ENCODE measurements at regions not wholly inside any gene's neighbourhood (a gene's known extent, or its start where the extent isn't known, plus 50 kb on each side); places are given as distances from the start of the nearest gene placed in this dataset.
"Not testable (repeated sequence)": the region's sequence is repeated elsewhere in the genome, so short reads cannot be mapped to it uniquely, and the experiment has no call there.

DNA sequence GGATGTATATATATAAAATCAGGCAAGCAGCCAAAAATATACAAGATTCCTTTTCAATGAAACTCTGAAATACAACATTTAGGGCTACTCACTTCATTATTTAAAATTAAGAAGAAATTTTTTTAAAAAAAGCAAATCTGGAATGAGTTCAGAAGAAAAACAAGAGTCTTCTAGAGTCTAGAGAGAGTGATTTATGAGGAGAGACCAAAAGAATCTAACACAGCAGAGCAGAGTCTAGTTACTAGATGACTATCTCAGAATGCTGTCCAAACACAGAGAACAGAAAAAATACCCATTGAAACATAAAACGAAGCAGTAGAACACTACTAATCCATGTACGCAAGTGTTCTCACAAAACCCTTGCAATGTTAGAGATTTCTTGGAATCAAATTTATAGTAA lies 275.2 kb upstream of the CBLB start:
- no peaks in the 10 kb centered on the region for H3K27me3 ChIP-seq (ENCODE audit: control insufficient read depth in 4 of 4, insufficient read depth in 4 of 4, low read length in 3 of 4)
- H3K9ac ChIP-seq (ENCODE audit: low read depth in 1 of 2, low read length in 2 of 2), result no peak overlapping the region
- no peak for DNase-seq (ENCODE audit: low spot score)
- 88% methylated on average over 2 of the region's 2 CpGs for WGBS
- H3K9me3 ChIP-seq (ENCODE audit: control insufficient read depth in 4 of 4, low read length in 3 of 4), result no peaks in the 10 kb centered on the region
- no peaks in the 10 kb centered on the region for H3K36me3 ChIP-seq (ENCODE audit: control insufficient read depth in 4 of 4, insufficient read depth in 3 of 4, low read depth in 1 of 4, low read length in 3 of 4)
- no peaks in the 10 kb centered on the region for H3K4me1 ChIP-seq (ENCODE audit: control insufficient read depth in 4 of 4, insufficient read depth in 4 of 4, low read length in 3 of 4)
- no peak overlapping the region for H3K27ac ChIP-seq (ENCODE audit: low read depth in 1 of 2, low read length in 2 of 2)
- H3K4me3 ChIP-seq (ENCODE audit: low read depth in 1 of 3, low read length in 3 of 3), result no peak overlapping the region
- no peak for TF ChIP-seq RAD21 (IDR thresholded peaks at IDR 0.05)
- TF ChIP-seq, protein P1, sequence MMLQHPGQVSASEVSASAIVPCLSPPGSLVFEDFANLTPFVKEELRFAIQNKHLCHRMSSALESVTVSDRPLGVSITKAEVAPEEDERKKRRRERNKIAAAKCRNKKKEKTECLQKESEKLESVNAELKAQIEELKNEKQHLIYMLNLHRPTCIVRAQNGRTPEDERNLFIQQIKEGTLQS (IDR thresholded peaks at IDR 0.05), result no peak
- no peak for TF ChIP-seq ZBTB33 (IDR thresholded peaks at IDR 0.05)

GRCh38 chr3:106148440-106149082 lies 279.7 kb upstream of the CBLB start:
- not testable (repeated sequence) for H3K9me3 ChIP-seq (ENCODE audit: control insufficient read depth in 4 of 4, low read length in 3 of 4); H3K27ac ChIP-seq (ENCODE audit: low read depth in 1 of 2, low read length in 2 of 2); H3K4me1 ChIP-seq (ENCODE audit: control insufficient read depth in 4 of 4, insufficient read depth in 4 of 4, low read length in 3 of 4); H3K4me3 ChIP-seq (ENCODE audit: low read depth in 1 of 3, low read length in 3 of 3); H3K36me3 ChIP-seq (ENCODE audit: control insufficient read depth in 4 of 4, insufficient read depth in 3 of 4, low read depth in 1 of 4, low read length in 3 of 4); DNase-seq (ENCODE audit: low spot score); H3K27me3 ChIP-seq (ENCODE audit: control insufficient read depth in 4 of 4, insufficient read depth in 4 of 4, low read length in 3 of 4); H3K9ac ChIP-seq (ENCODE audit: low read depth in 1 of 2, low read length in 2 of 2)
- 95% methylated on average over 28 of the region's 28 CpGs for WGBS

GRCh38 chr3:106157411-106157810 lies 288.6 kb upstream of the CBLB start:
- Histone ChIP-seq H3K4me3 (ENCODE audit: low read depth in 1 of 3, low read length in 3 of 3) (no peak overlapping the region), H3K27me3 (ENCODE audit: control insufficient read depth in 4 of 4, insufficient read depth in 4 of 4, low read length in 3 of 4) (no peaks in the 10 kb centered on the region), H3K36me3 (ENCODE audit: control insufficient read depth in 4 of 4, insufficient read depth in 3 of 4, low read depth in 1 of 4, low read length in 3 of 4) (no peaks in the 10 kb centered on the region), H3K9ac (ENCODE audit: low read depth in 1 of 2, low read length in 2 of 2) (no peak overlapping the region), H3K4me1 (ENCODE audit: control insufficient read depth in 4 of 4, insufficient read depth in 4 of 4, low read length in 3 of 4) (no peaks in the 10 kb centered on the region), H3K9me3 (ENCODE audit: control insufficient read depth in 4 of 4, low read length in 3 of 4) (no peaks in the 10 kb centered on the region), H3K27ac (ENCODE audit: low read depth in 1 of 2, low read length in 2 of 2) (no peak overlapping the region)
- DNase-seq (ENCODE audit: low spot score), result no peak
- TF ChIP-seq ZBTB33 (IDR thresholded peaks at IDR 0.05) (no peak), FOXA2 (IDR thresholded peaks at IDR 0.05) (no peak), NR2F2 (IDR thresholded peaks at IDR 0.05) (no peak), CTCF (IDR thresholded peaks at IDR 0.05; ENCODE audit: low read depth, low read length, missing input control) (no peak), GABPA (IDR thresholded peaks at IDR 0.05 in 1 of 2, conservative IDR thresholded peaks at IDR 0.05 in 1 of 2) (no peak), SP1 (IDR thresholded peaks at IDR 0.05) (no peak), RXRA (IDR thresholded peaks at IDR 0.05) (no peak)
- WGBS, result 54% methylated on average over 3 of the region's 3 CpGs

All from liver (tissue), 8 donors.